ENCODE measurements at regions not wholly inside any gene's neighbourhood (a gene's known extent, or its start where the extent isn't known, plus 50 kb on each side); places are given as distances from the start of the nearest gene placed in this dataset.

- no peak for DNase-seq (ENCODE audit: low spot score)
Observed at GRCh38 chr6:98633886-98634285, 200.5 kb upstream of the POU3F2 start.

- DNase-seq (ENCODE audit: low spot score) = no peak
Observed at GRCh38 chr6:98634569-98634968, 199.8 kb upstream of the POU3F2 start.

- DNase-seq (ENCODE audit: low spot score) = no peak
Observed at GRCh38 chr6:98635191-98635590, 199.2 kb upstream of the POU3F2 start.

GRCh38 chr6:98636941-98637340, 197.4 kb upstream of the POU3F2 start:
- no peak for DNase-seq (ENCODE audit: low spot score)

GRCh38 chr6:98639089-98639635, 195.2 kb upstream of the POU3F2 start:
- DNase-seq (ENCODE audit: low spot score) = no peak

GRCh38 chr6:98640366-98640765, 194.0 kb upstream of the POU3F2 start:
- no peak for DNase-seq (ENCODE audit: low spot score)

GRCh38 chr6:98641949-98642719, 192.2 kb upstream of the POU3F2 start:
- DNase-seq (ENCODE audit: low spot score) = peak; percentile 12

- no peak for DNase-seq (ENCODE audit: low spot score)
Observed at GRCh38 chr6:98644063-98644462, 190.3 kb upstream of the POU3F2 start.

- no peak for DNase-seq (ENCODE audit: low spot score)
Observed at GRCh38 chr6:98648211-98648914, 186.0 kb upstream of the POU3F2 start.

- DNase-seq (ENCODE audit: low spot score) = no peak
Observed at GRCh38 chr6:98650941-98651340, 183.4 kb upstream of the POU3F2 start.

- DNase-seq (ENCODE audit: low spot score) = no peak
Observed at GRCh38 chr6:98653179-98653578, 181.2 kb upstream of the POU3F2 start.

- no peak for DNase-seq (ENCODE audit: low spot score)
Observed at GRCh38 chr6:98657764-98658163, 176.6 kb upstream of the POU3F2 start.

GRCh38 chr6:98669371-98669770, 165.0 kb upstream of the POU3F2 start:
- DNase-seq (ENCODE audit: low spot score) = no peak

- DNase-seq (ENCODE audit: low spot score) = no peak
Observed at GRCh38 chr6:98670045-98670746, 164.2 kb upstream of the POU3F2 start.

- no peak for DNase-seq (ENCODE audit: low spot score)
Observed at GRCh38 chr6:98672681-98673475, 161.5 kb upstream of the POU3F2 start.

GRCh38 chr6:98678481-98678880, 155.9 kb upstream of the POU3F2 start:
- no peak for DNase-seq (ENCODE audit: low spot score)

GRCh38 chr6:98686008-98686601, 148.3 kb upstream of the POU3F2 start:
- no peak for DNase-seq (ENCODE audit: low spot score)

GRCh38 chr6:98687752-98688151, 146.6 kb upstream of the POU3F2 start:
- DNase-seq (ENCODE audit: low spot score) = no peak

GRCh38 chr6:98695091-98695801, 139.1 kb upstream of the POU3F2 start:
- DNase-seq (ENCODE audit: low spot score) = no peak

GRCh38 chr6:98711380-98711779, 123.0 kb upstream of the POU3F2 start:
- DNase-seq (ENCODE audit: low spot score) = no peak

GRCh38 chr6:98716341-98716740, 118.0 kb upstream of the POU3F2 start:
- DNase-seq (ENCODE audit: low spot score) = no peak
